GM21529 (cell line): ENCODE measurements at regions not wholly inside any gene's neighbourhood (a gene's known extent, or its start where the extent isn't known, plus 50 kb on each side); places are given as distances from the start of the nearest gene placed in this dataset.

ENCODE experiments used
- ATAC-seq: cut with Tn5 transposase; IDR thresholded peaks from one replicate; pipeline ENCODE4 v1.9.1; 2021; ENCODE audit not compliant: unreplicated experiment

DNA sequence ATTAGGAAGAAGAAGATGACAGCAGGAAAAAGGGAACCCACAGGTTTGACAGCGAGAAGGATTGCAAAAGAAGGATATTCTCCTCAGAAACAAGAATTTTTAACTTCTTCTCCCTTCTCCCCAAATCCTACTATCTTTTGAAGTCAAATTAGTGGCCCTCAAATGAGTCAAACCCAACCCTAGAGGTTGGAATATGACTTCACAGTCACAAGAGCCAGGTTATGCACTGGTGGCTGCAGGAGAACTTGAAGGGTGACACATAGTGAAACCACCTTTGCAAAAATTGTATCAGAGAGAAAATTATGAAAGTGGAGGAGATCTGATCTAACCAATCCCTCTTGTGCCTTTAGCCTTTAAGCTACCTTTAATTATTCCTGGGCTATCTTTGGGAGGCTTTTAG lies 386.2 kb upstream of the CCDC196 start:
- ATAC-seq, result peak; percentile 58

DNA sequence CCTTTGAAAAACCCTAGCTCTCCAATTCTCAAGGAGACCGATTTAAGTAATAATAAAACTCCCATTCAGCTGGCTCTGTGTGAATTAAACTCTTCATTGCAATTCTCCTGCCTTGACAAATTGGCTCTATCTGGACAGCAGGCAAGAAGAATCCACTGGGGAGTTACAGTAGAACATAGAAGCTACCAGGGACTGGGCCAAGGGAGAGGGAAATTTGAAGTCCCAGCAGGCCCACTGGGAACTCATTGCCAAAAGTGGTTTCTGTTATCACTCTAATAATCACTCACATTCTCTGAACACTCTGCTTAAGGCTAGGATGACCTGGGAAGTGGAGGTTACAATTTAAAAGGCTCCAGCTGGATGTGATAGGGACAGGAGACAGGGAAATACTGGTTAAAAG lies 384.5 kb upstream of the CCDC196 start:
- ATAC-seq, result no peak

DNA sequence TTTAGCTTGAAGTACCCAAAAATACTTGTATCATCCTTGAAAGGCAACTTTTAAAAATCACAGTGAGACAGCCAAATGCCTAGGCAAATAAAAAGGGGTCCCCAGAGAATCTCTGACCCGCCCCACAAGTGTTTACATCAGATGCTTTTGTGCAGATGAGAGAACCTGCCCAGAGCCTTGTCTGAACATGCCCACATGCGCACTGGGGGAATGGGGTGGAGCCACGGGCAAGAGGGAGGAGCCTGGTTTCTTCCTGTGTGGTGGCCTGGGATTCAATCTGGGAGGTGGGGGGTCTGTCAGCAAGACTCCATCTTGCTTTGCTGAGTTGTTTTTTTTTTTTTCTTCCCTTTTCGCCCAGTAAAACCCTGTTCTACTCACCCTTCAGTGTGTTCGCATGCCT lies 381.7 kb upstream of the CCDC196 start:
- no peak for ATAC-seq

DNA sequence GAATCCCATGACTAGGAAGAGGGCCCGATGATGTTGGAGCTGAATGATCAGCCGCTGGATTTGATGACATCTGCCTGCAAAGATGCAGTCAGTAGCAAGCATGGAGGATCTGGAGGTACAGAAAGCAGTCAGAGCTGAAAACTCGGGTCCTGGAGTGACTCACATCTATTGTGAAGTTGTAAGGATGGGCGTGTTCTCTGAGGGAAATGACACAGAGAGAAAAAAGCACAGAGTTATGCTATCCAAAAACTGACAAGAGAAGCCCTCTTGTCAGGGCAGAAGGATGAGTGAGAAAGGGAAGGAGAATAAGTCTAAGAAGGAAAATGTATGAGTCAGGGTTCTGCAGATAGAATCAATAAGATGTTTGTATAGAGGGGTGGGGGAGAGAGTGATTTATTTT lies 380.4 kb upstream of the CCDC196 start:
- no peak for ATAC-seq

DNA sequence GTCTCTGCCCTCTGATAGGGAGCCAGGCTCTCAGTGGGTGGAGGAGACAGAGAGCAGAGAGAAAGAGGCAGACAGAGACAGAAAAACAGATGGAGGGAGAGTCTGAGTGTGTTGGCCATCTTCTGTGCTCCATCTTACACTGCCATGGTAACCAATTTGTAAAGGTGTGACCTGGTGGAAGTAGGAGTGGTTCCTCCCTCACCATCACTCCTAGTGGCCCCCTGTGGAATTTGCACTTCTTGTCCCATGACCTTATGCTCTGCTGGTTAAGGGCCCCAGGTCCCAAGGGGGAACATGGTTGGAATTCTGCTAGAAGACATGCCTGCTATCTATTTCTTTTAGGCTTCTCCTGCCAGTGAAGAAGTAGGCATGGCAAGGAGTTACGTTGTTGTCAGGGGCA lies 376.7 kb upstream of the CCDC196 start:
- no peak for ATAC-seq

DNA sequence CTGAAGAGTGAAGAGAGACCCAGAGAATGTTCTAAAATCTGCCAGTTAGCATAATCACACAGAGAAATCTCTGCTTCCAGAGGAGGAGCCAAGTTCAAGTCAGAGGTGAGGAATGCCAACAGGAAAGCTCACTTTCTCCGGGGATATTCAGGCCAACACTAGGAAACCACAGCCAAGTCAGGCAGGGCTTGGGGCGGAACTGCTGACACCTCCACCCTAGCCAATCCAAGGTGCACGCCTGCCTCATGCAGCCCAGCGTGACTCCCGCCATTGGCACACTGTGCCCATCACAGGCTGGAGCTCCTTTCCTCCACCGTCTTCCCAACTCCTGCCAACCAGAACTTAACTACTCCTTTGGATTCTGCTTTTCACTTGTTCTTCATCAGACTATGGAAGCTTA lies 374.3 kb upstream of the CCDC196 start:
- ATAC-seq, result no peak

DNA sequence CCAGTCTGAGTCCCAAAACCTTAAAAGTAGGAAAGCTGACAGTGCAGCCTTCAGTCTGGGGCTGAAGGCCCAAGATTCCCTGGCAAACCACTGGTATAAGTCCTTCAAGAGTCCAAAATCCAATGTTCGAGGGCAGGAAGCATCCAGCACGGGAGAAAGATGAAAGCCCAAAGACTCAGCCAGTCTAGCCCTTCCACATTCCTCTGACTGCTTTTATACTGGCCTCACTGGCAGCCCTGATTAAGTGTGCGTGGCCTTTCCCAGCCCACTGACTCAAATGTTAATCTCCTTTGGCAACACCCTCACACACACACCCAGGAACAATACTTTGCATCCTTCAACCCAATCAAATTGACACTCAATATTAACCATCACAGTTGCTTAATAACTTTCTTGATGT lies 372.1 kb upstream of the CCDC196 start:
- ATAC-seq, result no peak

DNA sequence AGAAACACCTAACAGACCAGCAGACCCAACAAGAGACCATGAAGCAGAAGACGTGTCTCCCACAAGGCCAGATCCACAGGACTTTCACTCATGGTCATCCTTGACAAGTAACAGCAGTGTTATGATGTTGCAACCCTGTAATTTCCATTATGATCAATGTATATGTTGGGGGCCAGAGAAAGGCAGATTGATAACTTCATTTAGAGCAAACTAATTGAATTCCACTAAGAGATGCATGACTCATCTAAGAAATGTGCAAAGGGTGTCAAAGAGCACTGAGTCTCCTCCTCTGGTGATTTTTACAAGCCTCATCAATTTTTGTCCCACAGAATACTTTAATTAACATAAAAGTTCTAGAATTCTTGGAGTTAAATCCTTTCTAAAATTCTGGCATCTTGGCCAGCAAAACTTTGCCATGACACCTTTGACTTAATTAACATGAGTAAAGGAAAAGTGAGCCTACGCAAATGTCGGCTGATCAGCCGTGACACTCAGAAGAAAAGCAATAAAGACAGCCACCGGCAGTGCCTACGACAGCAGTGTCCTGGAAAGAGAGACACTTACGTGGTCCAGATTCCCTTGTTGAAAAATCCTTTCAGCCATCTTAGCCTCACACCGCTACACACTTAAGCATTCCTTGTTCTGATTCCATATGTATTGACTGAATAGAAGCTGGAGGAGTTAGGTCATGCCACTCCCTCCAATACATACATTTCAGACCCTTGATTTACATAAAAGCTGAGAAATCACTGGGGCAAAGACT lies 370.2 kb upstream of the CCDC196 start:
- no peak for ATAC-seq

DNA sequence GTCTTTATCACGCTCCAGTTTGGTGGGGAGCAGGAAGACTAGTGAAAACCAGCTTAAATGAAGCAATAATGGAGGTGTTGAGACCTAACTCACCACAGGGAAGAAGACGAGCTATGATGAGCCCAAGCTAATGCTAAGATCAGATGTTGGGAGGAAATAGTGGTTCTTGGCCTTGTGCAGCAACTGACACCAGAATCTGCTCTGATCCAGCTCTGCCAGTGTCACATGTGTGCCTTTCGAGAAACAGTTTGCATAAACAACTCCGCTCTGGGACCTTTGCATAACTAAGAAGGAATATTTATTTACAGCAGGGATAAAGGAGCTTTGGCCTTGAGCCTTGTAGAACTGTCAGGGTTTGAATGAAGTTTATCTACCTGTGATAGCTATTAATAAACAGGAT lies 369.4 kb upstream of the CCDC196 start:
- no peak for ATAC-seq

DNA sequence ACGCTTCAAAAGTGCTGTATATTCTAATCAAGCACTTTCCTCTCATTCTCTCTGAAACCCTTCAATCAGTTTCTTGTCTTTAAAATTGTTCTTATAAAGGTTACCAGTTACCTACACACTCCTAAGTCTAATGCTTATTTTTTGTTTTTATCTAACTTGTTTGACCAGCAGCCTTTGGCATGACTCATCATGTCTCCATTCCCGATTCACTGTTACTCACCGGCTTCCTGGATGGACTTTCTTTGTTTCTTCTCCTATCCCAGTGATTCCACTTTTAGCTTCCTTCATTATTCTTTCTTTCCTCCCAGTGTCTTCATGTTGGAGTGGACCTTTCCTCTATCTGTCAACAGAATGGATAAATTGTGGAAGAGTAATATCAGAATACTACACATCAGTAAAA lies 368.6 kb upstream of the CCDC196 start:
- ATAC-seq, result no peak

DNA sequence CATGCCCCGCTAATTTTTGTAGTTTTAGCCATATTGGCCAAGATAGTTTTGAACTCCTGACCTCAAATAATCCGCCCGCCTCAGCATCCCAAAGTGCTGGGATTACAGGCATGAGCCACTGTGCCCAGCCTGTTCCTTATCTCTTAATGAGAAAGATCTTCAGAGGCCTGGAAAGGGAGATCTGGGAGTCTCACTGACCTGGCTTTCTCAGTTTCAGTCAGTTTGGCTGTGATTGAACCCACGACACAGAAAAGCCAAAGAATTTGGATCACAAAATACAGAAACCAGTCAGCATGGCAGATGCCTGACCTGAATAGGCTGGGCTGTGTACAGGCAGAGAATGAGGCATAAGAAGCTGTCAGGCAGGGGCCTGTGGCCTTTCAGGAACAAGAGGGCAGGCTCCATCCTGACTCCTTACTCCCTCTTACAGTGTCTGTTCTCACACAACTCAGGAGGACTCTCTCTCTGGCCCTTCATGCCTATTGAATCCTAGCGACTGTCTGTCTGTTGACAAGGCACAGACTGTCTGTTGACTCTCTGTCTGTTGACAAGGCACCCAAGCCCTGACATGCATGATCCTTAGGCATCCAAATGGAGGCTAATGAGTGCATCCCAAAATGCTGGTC lies 366.5 kb upstream of the CCDC196 start:
- ATAC-seq, result no peak

DNA sequence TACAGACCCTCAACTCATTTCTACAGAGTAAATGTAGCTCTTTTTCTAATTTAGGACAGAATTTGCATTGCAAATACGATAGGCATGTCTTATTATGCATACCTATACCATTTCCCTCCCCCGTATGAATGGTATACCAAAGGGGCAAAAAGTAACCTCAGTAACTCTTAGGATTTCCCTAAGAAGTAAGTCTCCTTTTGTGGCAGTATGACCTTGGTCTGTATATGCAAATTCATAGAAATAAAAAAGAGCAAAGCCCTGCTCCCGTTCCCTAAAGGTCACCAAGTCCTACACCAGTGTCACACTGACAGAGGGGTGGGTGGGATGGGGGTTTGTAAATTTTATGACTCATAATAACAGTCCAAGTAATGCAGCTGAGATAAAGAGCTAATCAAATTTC lies 365.8 kb upstream of the CCDC196 start:
- no peak for ATAC-seq

DNA sequence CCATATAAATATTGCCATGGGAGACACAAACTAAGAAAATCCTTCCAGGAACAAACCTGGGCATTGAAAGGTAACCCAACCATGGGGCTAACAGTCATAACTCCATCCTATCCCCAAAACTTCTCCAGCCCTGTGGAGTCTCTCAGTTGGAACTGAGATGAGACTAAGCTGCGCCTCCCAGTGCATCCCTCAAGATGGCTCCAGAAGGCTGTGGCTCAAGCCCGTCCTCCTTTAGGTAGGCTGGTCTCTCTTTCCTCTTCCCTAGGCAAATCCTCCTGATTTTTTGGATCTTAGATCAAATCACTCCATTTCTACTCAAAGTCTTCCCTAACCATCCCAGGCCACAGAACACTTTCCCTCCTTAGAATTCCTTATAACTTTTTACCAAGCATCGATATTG lies 364.3 kb upstream of the CCDC196 start:
- no peak for ATAC-seq

DNA sequence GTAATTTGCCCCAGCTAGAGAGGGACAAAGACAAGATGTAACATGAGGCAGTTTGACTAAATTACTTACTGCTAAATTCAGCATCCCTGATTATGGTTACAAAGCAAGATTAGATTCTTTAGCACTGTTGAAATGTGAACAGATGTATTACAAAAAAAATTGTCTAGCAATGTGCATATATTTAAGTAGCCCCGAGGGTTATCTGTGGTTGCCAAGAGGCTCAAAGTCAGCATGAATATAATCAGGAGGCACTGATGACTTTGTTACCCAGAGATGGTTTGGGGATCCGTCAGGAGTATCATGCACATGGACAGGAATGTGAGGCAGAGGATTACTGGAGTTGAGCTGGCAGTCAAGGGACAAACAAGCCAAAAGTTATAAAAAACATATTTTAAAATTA lies 356.9 kb upstream of the CCDC196 start:
- ATAC-seq, result no peak

DNA sequence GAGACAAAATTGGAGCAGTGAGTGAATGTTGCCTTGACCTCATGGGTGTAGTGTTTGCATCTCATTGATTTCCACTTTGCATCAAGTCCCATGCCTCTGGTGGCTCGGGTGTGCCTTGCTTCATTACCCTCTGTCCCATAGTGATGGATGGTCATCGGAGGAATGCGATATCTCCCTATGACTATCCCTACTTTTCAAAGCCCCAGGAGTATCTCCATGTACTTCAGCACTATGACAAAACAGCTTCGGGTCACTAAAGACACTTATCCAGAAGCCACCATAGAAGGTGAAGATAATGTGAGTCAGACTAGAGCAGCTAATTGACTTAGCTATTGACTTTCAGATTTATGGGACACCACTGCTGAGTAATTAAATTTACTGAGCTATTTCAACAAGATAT lies 355.1 kb upstream of the CCDC196 start:
- ATAC-seq, result no peak

DNA sequence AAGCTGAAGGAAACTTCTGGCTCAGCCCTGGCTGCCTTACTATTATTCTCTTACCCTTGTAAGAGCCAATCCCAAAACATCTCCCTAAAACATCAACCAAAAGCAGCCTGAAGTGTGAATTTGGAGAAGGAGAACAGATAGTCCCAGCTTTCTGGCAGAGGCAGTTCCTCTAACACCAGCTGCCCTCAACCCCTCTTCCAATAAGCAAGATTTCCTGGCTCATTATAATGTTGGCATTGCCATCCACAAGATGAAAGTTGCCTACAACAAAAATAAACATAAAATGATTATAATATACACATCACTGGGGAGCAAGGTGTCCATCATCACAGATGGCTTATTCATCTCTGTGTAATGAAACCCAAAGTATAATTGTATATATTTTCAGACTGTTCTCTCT lies 352.5 kb upstream of the CCDC196 start:
- ATAC-seq, result no peak

DNA sequence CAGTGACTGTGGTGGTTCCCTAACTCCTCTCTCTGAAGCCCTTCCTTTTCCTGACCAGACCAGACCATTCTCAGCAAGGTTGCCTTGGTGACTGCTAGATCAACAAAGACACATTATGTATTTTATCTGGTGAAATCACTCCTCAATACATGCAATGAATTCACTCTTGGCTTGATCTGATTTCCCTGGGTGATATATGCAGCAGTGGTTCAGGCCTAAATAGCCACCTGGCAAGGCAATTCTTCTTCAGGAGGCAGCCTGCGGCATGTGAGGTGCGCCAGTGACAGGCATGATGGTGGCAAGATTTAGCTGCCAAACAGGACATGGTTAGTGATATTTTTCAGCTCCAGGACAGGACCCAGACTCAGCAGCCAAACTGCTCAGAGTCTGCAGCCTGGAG lies 350.3 kb upstream of the CCDC196 start:
- no peak for ATAC-seq

DNA sequence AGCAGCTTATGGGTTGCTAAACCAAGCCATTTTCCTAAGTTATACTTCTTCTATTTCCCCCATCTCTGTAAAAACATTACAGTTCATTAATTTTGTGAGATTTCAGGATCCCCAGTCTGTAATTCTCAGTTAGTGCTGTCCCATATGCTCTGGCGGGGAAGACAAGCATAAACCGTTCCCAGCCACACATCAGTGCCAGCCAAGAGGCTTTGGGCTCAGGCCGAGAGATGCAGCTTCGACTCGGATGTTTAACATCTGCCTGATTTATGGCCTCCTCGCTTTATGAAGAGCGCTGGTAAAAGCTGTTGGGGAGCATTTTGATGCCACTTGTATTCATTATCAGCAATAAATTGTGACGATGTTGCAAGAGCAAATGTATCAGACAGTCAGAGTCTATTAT lies 349.1 kb upstream of the CCDC196 start:
- ATAC-seq, result no peak

DNA sequence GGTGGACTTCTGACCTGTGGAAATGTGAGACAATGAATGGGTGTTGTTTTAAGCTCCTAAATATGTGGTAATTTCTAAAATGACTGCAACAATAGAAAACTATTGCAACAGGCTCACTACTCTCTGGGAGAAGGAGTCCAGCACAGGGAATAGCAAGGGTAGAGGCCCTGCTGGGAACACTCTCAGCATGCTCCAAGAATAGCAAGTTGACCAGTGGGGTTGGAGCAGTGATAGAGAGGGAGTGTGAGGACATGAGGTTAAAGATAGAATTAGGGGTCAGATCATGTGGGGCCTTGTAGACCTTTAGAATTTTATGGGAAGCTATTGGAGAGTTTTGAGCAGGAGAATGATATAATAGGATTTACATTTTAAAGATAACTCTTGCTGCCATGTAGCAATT lies 346.7 kb upstream of the CCDC196 start:
- no peak for ATAC-seq

DNA sequence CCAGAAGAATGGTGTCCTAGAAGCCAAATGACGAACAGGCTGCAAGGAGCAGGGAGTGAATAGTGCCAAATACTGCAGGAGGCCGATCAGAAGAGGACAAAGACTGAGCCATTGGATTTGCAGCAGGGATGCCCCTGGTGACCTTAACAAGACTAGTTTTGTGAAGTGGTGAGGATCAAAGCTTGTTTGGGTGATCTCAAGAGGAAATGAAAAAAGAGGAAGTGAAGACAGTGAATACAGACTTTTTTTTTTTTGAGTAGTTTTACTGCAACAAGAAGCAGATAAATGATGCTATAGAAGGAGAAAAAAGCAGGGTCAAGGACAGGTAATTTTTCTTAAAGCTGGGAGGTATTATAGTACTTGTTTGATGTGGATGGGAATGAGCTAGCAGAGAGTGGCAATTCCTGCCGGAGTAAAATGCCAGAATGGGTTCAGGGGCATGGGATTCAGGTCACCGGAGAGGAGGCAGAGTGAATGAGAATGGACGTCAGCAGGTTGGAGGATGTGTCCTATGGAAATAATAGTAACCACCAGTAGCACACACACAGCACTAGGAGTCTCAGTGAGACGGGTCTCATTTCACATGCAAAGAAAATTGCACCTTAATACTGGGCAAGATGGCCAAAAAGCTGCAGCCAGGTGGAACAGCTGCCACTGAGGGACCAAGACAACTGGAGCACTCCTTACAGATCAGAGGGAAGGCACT lies 345.8 kb upstream of the CCDC196 start:
- peak; percentile 73 for ATAC-seq

DNA sequence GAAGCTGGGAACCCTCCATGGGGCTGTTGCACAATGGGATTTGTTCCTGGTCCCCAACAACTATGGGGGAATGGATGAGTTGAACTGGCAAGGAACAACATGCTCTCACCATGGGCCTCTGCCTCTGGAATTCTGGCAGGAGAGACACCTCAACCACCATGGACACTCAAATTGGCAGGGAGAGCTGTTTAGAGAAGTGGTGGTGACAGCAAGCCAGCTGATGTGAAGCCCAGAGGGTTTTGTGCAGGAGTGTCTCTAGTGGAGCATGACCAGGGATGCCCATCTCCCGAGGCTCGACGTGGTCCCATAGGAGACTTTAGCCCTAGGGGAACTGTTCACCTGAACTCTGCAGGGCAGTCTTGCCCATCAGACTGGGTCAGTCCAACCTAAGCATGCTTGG lies 345.2 kb upstream of the CCDC196 start:
- no peak for ATAC-seq

DNA sequence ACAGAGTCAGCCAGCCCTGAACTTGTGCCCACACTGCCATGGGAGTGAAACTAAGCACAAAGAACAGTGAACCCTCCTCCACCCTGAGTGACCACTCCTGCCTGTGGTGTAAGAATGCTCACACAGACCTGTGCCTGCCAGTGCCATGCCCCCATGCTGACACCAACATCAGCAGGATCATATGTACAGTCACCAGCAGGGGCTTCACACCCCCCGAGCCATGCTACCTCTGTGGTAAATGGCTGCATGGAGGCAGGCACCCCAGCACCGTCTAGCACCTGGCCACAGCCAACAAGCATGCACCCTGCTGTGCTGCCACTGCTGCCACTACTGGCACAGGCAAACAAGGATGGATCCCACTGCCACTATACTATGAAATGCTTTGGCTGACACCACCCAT lies 344.4 kb upstream of the CCDC196 start:
- ATAC-seq, result no peak
